ENCODE measurements at regions not wholly inside any gene's neighbourhood (a gene's known extent, or its start where the extent isn't known, plus 50 kb on each side); places are given as distances from the start of the nearest gene placed in this dataset.
"Not testable (repeated sequence)": the region's sequence is repeated elsewhere in the genome, so short reads cannot be mapped to it uniquely, and the experiment has no call there.

DNA sequence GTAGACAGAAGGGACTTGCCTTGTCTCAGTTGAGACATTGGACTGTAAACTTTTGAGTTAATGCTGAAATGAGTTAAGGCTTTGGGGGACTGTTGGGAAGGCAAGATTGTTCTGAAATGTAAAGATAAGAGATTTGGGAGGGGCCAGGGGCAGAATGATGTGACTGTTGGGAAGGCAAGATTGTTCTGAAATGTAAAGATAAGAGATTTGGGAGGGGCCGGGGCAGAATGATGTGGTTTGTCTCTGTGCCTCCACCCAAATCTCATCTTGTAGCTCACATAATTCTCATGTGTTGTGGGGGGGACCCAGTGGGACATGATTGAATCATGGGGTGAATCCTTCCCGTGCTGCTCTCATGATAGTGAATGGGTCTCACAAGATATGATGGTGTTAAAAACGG, 1217.1 kb downstream of the GALC start:
- not testable (repeated sequence) for DNase-seq

DNA sequence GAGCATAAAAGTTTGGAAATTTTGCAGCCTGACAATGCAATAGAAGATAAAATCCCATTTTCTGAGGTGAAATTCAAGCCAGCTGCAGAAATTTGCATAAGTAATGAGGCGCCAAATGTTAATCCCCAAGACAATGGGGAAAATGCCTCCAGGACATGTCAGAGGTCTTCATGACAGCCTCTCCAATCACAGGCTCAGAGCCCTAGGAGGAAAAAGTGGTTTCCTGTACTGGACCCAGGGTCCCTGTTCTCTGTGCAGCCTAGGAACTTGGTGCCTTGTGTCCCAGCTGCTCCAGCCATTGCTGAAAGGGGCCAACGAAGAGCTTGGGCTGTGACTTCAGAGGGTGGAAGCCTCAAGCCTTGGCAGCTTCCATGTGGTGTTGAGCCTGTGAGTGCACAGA, 1218.1 kb downstream of the GALC start:
- no peak for DNase-seq

DNA sequence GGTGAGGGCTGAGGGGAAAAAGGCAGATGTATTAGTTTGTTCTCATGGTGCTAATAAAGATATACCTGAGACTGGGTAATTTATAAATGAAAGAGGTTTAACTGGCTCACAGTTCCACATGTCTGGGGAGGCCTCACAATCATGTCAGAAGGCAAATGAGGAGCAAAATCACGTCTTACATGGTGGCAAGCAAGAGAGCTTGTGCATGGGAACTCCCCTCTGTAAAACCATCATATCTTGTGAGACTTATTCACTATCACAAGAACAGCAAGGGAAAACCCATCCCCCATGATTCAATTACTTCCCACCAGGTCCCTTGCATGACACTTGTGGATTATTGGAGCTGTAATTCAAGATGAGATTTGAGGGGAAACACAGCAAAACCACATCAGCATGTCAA, 1220.9 kb downstream of the GALC start:
- DNase-seq: no peak

DNA sequence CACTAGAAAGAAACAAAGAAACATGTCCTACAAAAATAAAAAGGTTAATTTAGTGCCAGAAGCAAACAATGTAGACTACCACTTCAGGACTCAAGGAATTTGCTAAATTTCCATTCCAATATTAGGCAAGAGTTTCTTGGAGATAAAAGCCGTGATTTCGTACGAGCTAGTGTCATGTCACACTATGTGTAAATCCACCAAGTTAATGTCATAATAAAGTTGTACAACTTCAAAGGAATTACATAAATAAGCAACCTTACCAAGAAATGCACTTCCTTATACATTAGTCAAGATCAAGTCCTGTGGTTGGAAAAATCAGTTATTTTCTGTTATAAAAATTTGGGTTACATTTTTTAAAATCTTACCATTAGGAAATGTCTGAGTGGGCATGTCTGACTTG, 1222.8 kb downstream of the GALC start:
- no peak for DNase-seq

DNA sequence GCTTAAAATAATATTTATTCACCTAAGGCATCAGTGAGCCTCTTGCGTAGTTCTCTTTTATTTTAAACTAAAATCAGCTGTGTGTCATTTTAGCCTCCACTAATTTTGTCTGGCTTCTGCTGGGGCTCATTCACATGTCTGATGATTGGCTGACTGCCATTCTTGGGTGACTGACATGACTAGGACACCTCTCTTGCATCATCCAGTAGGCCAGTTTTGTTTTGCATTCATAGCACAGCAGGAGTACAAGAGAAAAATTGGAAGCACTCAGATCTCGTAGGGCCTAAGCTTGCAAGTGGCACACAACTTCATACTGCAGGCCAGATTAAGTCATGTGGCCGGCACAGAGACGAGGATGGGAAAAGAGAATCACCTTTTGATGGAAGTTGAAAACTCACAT, 1226.5 kb downstream of the GALC start:
- DNase-seq: no peak

DNA sequence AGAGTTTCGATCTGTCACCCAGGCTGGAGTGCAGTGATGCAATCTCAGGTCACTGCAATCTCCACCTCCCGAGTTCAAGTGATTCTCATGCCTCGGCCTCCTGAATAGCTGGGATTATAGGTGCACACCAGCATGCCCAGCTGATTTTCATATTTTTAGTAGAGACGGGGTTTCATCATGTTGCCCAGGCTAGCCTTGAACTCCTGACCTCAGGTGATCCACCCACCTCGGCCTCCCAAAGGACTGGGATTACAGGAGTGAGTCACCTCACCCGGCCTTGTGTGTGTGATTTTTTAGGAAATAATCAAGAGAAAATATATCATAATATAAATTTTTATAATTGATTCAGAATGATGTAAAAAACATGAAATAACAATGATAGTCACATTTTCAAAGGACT, 1231.4 kb downstream of the GALC start:
- no peak for DNase-seq

DNA sequence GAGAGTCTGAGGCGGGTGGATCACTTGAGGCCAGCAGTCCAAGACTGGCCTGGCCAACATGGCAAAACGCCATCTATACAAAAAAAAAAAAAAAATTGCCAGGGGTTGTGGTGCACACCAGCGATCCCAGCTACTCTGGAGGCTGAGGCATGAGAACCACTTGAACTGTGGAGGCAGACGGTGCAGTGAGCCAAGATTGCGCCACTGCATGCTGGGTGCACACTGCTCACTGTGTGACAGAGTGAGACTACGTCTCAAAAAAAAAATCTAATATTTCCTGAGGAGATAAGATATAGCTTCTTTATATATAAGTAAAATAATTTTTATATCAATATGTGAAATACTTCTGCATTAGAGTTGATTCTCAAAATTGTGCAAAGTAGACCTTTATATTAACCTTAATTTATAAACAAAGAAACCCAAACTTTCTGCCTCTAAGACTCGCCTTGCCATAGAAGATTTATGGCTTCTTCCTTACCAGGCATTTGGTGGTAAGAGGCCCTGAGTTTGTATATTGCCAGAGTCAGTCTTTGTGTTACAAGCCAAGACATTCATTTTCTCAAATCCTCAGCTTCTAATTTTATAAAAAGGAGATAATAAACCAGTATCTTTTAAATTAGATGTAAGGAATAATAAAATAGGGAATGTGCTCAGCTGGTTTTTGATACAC, 1226.7 kb downstream of the FLRT2 start:
- no peak for DNase-seq

DNA sequence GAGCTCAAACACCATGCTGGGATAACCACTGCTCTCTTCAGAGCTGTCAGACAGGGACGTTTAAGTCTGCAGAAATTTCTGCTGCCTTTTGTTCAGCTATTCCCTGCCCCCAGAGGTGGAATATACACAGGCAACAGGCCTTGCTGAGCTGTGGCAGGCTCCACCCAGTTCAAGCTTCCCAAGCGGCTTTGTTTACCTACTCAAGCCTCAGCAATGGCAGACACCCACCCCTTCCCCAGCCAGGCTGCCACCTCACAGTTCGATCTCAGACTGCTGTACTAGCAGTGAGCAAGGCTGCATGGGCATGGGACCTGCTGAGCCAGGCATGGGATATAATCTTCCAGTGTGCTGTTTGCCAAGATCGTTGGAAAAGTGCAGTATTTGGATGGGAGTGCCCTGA, 1220.5 kb downstream of the FLRT2 start:
- DNase-seq: not testable (repeated sequence)

DNA sequence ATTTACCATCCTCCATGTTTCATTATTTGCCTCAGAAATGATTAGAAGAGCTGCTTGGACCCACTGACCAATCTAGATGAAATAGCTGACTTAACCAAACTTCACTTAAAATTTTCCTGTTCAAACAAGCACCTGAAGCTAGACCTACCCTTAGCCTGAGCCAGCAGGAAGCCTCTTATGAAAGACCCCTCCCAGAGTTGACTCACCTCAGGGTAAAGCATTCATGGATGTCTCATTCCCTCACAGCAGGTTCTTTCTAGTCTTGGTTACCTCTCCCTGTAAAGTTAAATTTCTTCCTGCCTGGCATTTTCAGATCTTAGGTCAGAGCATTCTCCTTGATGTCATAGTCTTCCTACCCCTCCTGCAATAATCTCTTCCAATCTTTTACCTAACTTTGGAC, 1209.8 kb downstream of the FLRT2 start:
- DNase-seq: no peak

DNA sequence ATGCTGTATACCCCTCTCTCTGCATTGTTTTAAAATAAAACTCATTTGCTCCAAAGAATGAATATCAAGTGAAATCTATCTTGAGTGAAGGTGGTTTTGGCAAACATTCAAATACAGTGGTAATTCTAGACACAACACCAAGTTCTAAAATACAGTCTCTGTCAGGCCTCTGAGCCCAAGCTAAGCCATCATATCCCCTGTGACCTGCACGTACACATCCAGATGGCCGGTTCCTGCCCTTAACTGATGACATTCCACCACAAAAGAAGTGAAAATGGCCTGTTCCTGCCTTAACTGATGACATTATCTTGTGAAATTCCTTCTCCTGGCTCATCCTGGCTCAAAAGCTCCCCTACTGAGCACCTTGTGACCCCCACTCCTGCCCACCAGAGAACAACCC, 1201.5 kb downstream of the FLRT2 start:
- not testable (repeated sequence) for DNase-seq

DNA sequence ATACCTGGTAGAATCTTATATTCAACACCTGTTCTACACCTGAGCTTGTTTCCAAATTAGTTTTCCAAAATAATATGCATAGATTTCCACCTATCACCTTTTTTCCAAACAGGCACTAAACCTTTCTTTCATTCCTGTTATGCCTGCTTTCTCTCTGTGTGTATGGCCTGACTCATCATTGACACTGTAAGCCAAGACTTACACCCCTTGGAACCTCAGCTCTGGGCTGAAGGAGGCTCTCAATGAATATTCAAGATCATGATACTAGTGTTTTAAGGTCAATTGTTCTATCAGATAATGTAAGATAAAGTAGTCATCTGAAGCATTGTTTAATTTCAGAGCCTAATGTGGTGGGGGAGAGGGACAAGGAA, 1193.3 kb downstream of the FLRT2 start:
- no peak for DNase-seq

DNA sequence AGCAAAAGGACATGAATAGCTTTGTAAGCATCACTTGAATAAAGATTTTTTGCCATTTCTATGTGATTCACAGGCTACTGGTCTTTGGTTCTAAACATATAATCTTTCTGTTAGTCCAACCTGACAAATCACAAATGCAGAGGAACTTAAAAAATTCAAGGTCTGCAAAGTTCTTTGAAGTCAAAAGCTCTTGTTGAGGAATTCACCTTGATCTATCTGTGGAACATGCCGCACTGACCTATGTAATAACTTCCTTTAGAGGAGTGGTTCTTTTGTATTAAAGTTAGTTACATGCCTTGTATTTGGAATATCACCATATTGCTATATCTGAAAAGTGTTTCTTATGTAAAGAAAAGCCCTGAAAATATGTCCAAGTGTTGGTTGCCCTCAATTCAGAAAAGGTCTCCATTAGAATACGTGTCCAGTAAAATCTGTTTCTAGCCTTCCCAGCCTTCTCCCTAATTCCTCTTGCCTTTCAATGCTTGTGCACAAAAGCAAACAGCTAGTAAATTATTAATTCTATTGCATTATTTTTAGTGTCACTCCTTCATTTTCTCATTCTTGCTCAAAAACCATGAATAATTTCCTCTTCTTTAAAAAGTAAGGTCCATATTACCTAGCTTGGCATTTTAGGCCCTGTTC, 1192.8 kb downstream of the FLRT2 start:
- DNase-seq: no peak

DNA sequence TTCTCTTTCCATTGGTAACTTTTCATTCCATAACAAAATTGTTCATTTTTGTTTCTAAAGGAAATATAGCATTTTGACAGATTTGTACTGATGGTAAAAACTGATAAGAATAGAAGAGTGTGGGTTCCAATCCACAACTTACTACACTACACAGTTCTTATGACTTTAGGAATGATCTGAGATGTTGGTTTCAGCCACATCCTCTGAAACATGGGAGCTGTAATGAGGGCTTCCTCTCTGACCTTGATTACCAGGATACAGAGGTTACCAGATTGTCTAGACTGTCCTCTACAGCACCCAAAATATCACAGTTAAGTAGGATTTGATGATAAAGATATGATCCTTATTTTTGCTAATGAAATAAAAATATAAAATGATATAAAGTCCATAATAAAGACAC, 1184.6 kb downstream of the FLRT2 start:
- DNase-seq: no peak

DNA sequence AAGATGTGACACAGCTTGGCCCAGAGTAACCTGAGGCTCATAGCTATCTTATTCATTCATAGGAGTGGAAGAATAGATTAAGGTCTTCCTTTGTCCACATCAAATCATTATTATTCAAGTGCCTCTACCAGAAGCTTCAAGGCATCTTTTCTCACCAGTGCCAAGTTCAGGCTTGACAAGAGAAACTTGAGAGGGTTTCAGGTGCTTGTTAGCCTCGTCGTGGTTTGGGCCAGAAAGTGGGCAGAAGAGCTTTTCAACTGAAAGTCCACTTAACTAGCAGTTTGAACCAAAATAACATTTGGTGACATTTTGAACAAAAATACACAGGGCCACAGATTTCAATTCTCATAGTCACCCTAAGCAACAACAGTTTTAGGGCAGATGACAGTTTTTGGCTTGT, 1184.2 kb downstream of the FLRT2 start:
- DNase-seq: no peak

DNA sequence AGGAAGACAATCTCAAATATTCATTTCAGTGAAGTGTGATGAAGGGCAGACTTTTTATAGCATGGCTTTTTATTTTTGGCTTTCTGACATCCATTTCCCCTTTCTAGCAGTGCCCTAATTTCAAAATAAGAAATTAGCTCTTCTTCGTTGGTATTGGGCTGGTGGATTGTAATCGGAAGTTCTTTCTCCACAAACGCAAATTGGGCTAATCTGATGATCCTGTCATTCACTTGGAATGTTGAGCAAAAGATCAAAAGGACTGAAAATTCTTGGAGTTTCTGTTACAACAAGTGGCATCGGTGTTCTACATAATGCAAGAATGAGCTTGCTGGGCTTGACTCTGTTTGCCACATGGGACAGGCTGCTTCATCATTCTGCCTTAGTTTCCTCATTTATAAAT, 1182.8 kb downstream of the FLRT2 start:
- peak; percentile 30 for DNase-seq

DNA sequence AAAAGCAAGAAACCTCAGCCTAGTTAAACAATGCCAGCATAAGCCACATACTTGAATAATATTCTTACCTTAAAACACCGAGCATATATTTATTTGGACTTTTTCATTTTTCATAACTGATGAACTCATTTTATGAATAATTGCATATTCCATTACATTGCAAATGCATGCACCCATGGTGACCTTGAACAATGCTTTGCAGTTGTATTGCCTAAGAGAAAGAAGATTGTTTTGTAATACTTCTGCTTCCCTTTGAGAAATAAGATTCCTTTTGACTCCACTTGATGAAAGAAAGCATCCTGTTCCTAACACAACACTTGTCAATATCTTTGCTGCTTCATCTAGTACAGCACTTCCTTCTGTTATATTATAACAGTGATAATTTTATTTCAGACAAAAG, 1182.2 kb downstream of the FLRT2 start:
- no peak for DNase-seq

DNA sequence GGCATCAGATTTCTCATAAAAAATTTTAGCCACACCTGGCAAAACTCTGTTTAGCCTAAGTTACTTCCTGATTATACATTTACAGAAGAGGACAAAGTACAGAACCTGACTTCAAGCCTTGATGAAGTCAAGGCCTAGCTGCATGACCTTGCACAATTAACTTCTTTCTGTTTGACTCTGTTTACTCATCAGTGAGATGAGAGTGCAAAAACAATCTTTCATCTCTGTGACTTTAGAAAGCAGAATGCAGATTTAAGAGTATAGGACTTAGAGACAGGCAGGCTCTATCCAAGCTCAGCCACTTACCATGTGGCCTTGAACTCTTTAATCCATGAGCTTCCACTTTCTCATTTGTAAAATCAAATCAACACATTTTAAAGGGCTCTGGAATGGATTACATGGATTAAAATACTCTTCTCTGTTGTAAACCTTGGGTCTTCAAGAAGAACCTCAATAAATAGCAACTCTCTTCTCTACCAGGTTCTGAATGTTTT, 1178.9 kb downstream of the FLRT2 start:
- DNase-seq: no peak

DNA sequence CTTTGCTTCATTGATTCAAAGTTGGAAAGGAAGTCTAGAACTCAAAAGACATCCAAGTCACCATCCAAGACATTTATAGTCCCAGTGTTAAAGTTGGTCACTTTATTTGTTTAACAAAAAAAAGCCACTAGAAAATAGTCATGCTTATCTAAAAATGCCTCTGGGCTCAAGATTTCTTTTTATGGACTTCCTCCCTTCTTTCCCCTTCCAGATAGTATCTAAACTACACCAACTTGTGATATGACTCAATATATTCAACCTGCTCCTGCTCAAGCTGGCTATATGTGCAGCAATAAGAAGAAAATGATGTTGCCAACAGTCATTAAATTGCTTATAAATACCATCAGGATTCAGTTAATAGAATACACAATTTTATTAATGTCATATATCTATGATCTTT, 1177.1 kb downstream of the FLRT2 start:
- no peak for DNase-seq

DNA sequence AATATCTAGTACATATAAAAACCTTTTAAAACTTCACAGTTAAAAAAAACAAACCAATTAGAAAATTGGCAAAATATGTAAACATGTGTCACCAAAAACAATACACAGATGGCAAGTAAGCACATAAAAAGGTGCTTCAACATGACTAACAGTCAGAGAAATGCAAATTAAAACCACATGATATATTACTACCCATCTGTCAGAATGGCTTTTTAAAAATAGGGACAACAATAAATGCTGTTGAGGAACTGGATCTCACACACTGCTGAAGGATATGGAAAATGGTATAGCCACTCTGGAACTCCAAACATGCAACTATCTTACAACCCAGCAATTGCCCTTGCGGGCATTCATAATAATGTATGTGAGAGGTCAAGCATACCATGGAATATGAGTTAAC, 1153.6 kb downstream of the FLRT2 start:
- DNase-seq: no peak

DNA sequence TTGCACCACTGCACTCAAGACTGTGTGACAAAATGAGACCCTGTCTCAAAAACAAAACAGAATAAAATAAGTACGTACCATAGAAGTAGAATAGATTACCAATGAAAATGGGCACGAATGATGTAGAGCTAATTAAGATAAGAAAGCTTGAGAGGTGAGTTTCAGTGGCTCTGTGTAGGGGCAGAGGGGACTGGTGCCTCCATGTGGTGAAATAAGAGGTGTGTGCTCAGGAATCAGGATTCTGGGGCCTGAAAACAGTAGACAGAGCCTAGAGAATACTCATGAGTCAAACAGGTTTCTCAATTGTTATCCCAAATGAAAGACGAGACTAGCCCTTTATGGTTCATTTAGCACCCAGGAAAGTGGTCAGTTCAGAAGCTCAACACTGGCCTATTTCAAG, 1145.1 kb downstream of the FLRT2 start:
- DNase-seq: no peak

DNA sequence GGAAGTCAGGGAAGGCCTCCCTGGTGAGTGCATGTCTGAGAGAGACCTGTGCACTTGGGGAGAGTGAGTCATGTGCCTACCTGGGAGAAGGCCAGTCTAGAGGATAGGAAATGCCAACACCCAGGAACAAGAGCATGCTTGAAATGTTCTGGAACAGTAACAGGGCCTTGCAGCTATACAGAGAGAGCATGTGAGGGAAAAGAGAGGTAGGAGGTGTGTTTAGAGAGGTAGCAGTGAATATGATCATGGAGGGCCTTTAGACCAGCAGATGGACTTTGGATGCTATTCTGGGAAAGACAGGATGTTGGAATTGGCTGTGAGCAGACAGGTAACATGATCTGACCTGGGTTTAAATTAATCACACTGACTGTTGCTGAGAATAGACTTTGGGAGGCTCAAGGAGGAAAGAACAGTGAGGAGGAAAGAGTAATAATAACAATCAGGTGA, 1143.6 kb downstream of the FLRT2 start:
- DNase-seq: no peak

DNA sequence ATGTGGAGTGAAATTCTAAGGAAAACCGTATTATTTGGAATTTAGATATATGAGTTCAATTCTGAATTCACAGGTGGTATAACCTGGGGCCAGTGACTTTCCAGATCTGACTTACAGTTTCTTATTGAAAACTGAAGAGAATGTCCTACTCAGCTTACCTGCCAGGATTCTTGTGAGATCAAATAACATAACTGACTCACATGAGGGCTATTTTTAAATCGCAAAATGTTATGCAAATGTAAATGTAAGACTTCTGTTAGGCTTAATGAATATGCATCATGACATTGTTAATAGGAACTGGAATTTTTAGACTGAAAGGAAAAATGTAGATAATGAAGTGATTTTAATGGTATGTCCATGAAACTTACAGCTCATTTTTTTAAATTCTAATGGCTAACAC, 1142.1 kb downstream of the FLRT2 start:
- no peak for DNase-seq

DNA sequence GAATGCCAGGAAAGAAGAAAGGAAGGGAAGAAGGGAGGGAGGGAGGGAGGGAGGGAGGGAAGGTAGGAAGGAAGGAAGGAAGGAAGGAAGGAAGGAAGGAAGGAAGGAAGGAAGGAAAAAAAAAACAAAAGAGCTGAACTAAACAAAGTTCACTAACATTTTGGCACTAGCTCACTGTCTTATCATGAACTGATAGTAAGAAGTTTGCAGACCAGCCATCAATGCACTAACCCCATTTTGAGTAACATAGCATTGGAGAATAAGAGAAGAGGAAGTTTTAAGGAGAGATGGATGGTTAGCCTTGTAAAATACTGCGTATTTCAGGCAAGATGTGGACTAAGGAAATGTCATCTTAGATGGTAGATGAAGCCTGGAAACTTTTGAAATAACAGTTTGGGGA, 1136.0 kb downstream of the FLRT2 start:
- no peak for DNase-seq

DNA sequence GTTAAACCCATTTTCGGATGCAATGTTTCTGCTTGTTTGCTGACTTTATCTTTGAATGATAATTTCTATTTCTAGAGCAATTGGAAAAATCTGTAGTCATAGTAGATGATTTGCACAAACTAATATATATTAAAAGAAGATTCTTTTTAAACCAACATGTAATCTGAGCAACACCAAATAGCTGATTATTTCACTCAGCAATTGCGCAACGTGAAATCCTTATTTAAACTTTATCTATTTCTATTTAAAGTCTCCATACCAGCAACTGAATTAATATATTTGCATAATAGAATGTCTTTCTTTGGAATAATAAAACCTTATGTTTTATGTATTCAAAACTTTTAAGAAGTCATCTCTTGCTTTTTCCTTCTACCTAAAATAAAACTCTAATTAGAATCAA, 1132.4 kb downstream of the FLRT2 start:
- no peak for DNase-seq

Data from eye (tissue), 1 donor.